Breast epithelium (tissue), 3 donors: ENCODE measurements at regions not wholly inside any gene's neighbourhood (a gene's known extent, or its start where the extent isn't known, plus 50 kb on each side); places are given as distances from the start of the nearest gene placed in this dataset.

Experiments
- POLR2A ChIP-seq: fragments of 450-650 bp; IDR thresholded peaks from one replicate; pipeline ENCODE4 v1.6.1; 2016; ENCODE audit warnings: antibody characterized with exemption, mild to moderate bottlenecking, moderate library complexity
- POLR2AphosphoS5 ChIP-seq, 3 donors: sonication (generic); formaldehyde crosslinking; IDR thresholded peaks; one replicate each; pipeline ENCODE4 v1.6.1; 2017; ENCODE audit warnings: antibody characterized with exemption in 3 of 3
- TF ChIP-seq, protein P1 (sequence below), 3 donors: fragments of 450-650 bp; IDR thresholded peaks; one replicate each; pipeline ENCODE4 v1.5.1; 2016 to 2017; ENCODE audit warnings: antibody characterized with exemption in 3 of 3, mild to moderate bottlenecking in 3 of 3, moderate library complexity in 3 of 3

DNA sequence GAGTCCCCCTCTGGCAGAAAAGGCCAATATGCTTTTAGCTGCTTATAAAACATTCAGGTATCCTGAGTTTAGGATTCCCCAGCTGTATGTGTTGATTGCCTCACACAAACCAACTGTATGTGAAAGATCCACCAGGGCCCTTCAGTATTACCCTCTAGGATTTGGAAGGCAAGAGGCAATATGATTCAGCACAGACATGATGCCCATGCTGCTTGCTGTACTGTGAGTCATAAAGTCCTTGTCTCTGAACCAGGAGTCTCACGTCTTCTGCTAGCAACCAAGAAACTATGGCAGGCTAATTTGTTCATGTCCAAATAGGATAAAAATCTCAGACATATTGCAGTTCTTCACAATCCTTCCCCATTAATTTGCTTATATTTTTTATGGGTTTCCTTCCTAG, 789.2 kb upstream of the SLC35B3 start:
- TF ChIP-seq, protein P1, sequence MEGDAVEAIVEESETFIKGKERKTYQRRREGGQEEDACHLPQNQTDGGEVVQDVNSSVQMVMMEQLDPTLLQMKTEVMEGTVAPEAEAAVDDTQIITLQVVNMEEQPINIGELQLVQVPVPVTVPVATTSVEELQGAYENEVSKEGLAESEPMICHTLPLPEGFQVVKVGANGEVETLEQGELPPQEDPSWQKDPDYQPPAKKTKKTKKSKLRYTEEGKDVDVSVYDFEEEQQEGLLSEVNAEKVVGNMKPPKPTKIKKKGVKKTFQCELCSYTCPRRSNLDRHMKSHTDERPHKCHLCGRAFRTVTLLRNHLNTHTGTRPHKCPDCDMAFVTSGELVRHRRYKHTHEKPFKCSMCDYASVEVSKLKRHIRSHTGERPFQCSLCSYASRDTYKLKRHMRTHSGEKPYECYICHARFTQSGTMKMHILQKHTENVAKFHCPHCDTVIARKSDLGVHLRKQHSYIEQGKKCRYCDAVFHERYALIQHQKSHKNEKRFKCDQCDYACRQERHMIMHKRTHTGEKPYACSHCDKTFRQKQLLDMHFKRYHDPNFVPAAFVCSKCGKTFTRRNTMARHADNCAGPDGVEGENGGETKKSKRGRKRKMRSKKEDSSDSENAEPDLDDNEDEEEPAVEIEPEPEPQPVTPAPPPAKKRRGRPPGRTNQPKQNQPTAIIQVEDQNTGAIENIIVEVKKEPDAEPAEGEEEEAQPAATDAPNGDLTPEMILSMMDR (IDR thresholded peaks at IDR 0.05), result no peak
- TF ChIP-seq POLR2A (no peak), POLR2AphosphoS5 (IDR thresholded peaks at IDR 0.05) (no peak)
